HEK293 (cell line): ENCODE measurements at regions not wholly inside any gene's neighbourhood (a gene's known extent, or its start where the extent isn't known, plus 50 kb on each side); places are given as distances from the start of the nearest gene placed in this dataset.

Experiments used
- CTCF ChIA-PET: fragments of 350-600 bp; formaldehyde crosslinking; extraction: SDS; loops from one replicate; lab custom pipeline; 2021; ENCODE audit warnings: antibody characterized with exemption; lab: Yijun Ruan, JAX
- POLR2A ChIA-PET: fragments of 300-600 bp; formaldehyde crosslinking; extraction: SDS; loops from one replicate; lab custom pipeline; 2020; ENCODE audit warnings: antibody characterized with exemption, inconsistent platforms; lab: Yijun Ruan, JAX
- H3K27ac ChIP-seq: fragments of 200-500 bp; sonication (Bioruptor generic); 2 replicates; pipeline ENCODE4 v1.5.1; 2014; ENCODE audit warnings: low read depth, low read length, control low read depth, inconsistent platforms; ENCODE audit errors: extremely low read depth
- H3K36me3 ChIP-seq, 2 experiments: fragments of 200-500 bp in 1 of 2; sonication (Bioruptor generic) in 1 of 2; 1 replicate in 1 of 2; 2 replicates in 1 of 2; pipeline ENCODE4 v1.5.1; 2014 to 2017; ENCODE audit warnings: inconsistent platforms in 2 of 2, low read length in 2 of 2; ENCODE audit not compliant: control insufficient read depth in 2 of 2, insufficient read depth in 1 of 2
- H3K4me1 ChIP-seq: fragments of 200-500 bp; sonication (Bioruptor generic); 2 replicates; pipeline ENCODE4 v1.5.1; 2014; ENCODE audit warnings: mild to moderate bottlenecking, low read length, inconsistent platforms; ENCODE audit not compliant: control insufficient read depth, insufficient read depth
- H3K4me3 ChIP-seq: 2 replicates; pipeline ENCODE4 v1.5.1; 2011; ENCODE audit warnings: low read depth, mild to moderate bottlenecking, control low read depth, low read length, moderate library complexity
- H3K9me3 ChIP-seq: fragments of 200-500 bp; sonication (Bioruptor generic); 2 replicates; pipeline ENCODE4 v1.5.1; 2014; ENCODE audit warnings: low read depth, low read length, inconsistent platforms; ENCODE audit not compliant: control insufficient read depth, insufficient read depth
- MZF1 ChIP-seq: fragments of 450-650 bp; formaldehyde crosslinking; IDR thresholded peaks from 2 replicates; pipeline ENCODE4 v1.5.1; 2017; ENCODE audit warnings: missing biosample characterization, missing genetic modification characterization, borderline replicate concordance
- PBX3 ChIP-seq: sonication (generic); formaldehyde crosslinking; IDR thresholded peaks from 2 replicates; pipeline ENCODE4 v1.8.1; 2022; ENCODE audit warnings: mild to moderate bottlenecking, moderate library complexity, missing genetic modification reagents
- SCRT2 ChIP-seq: fragments of 450-650 bp; formaldehyde crosslinking; IDR thresholded peaks from 2 replicates; pipeline ENCODE4 v1.5.1; 2016; ENCODE audit warnings: missing biosample characterization, missing genetic modification characterization
- SP2 ChIP-seq: fragments of 450-650 bp; formaldehyde crosslinking; IDR thresholded peaks from 2 replicates; pipeline ENCODE4 v1.5.1; 2016; ENCODE audit warnings: missing biosample characterization, missing genetic modification characterization
- TCF7L2 ChIP-seq: IDR thresholded peaks from 2 replicates; pipeline ENCODE4 v1.6.1; 2011; ENCODE audit warnings: low read depth, mild to moderate bottlenecking, inconsistent platforms, low read length, moderate library complexity, borderline replicate concordance
- TSHZ1 ChIP-seq: fragments of 450-650 bp; formaldehyde crosslinking; IDR thresholded peaks from 2 replicates; pipeline ENCODE4 v1.5.1; 2016; ENCODE audit warnings: missing biosample characterization, missing genetic modification characterization, borderline replicate concordance
- ZBTB1 ChIP-seq: fragments of 450-650 bp; formaldehyde crosslinking; IDR thresholded peaks from 2 replicates; pipeline ENCODE4 v1.5.1; 2016; ENCODE audit warnings: missing biosample characterization, missing genetic modification characterization
- ZBTB17 ChIP-seq: fragments of 450-650 bp; formaldehyde crosslinking; IDR thresholded peaks from 2 replicates; pipeline ENCODE4 v1.5.1; 2016; ENCODE audit warnings: missing biosample characterization, missing genetic modification characterization
- ZIC2 ChIP-seq: fragments of 450-650 bp; formaldehyde crosslinking; IDR thresholded peaks from 2 replicates; pipeline ENCODE4 v1.5.1; 2016; ENCODE audit warnings: missing biosample characterization, missing genetic modification characterization
- ZNF140 ChIP-seq: fragments of 450-650 bp; formaldehyde crosslinking; IDR thresholded peaks from 2 replicates; pipeline ENCODE4 v1.5.1; 2016; ENCODE audit warnings: missing biosample characterization, missing genetic modification characterization
- ZNF223 ChIP-seq: fragments of 450-650 bp; formaldehyde crosslinking; IDR thresholded peaks from 2 replicates; pipeline ENCODE4 v1.5.1; 2016; ENCODE audit warnings: missing biosample characterization, missing genetic modification characterization
- ZNF280C ChIP-seq: fragments of 450-650 bp; formaldehyde crosslinking; IDR thresholded peaks from 2 replicates; pipeline ENCODE4 v1.5.1; 2016; ENCODE audit warnings: missing biosample characterization, missing genetic modification characterization
- ZNF341 ChIP-seq: fragments of 450-650 bp; formaldehyde crosslinking; IDR thresholded peaks from 2 replicates; pipeline ENCODE4; 2016; ENCODE audit warnings: low read depth, missing biosample characterization, missing genetic modification characterization
- ZNF398 ChIP-seq: fragments of 450-650 bp; formaldehyde crosslinking; IDR thresholded peaks from 2 replicates; pipeline ENCODE4 v1.5.1; 2017; ENCODE audit warnings: missing biosample characterization, missing genetic modification characterization
- ZNF488 ChIP-seq: fragments of 450-650 bp; formaldehyde crosslinking; IDR thresholded peaks from 2 replicates; pipeline ENCODE4 v1.5.1; 2016; ENCODE audit warnings: missing biosample characterization, missing genetic modification characterization
- ZNF513 ChIP-seq: fragments of 450-650 bp; IDR thresholded peaks from 2 replicates; pipeline ENCODE4 v1.5.1; 2018; ENCODE audit warnings: missing biosample characterization, missing genetic modification characterization
- ZNF518A ChIP-seq: fragments of 450-650 bp; formaldehyde crosslinking; conservative IDR thresholded peaks from 2 replicates; pipeline ENCODE4 v1.5.1; 2016; ENCODE audit warnings: low read depth, missing biosample characterization, missing genetic modification characterization
- ZNF600 ChIP-seq: fragments of 450-650 bp; formaldehyde crosslinking; IDR thresholded peaks from 2 replicates; pipeline ENCODE4 v1.5.1; 2016; ENCODE audit warnings: missing biosample characterization, missing genetic modification characterization
- ZNF658 ChIP-seq: fragments of 450-650 bp; formaldehyde crosslinking; IDR thresholded peaks from 2 replicates; pipeline ENCODE4; 2016; ENCODE audit warnings: missing biosample characterization, missing genetic modification characterization
- ZNF660 ChIP-seq: fragments of 450-650 bp; IDR thresholded peaks from 2 replicates; pipeline ENCODE4 v1.5.1; 2018; ENCODE audit warnings: missing biosample characterization, mild to moderate bottlenecking, missing genetic modification characterization
- ZNF76 ChIP-seq: fragments of 450-650 bp; formaldehyde crosslinking; IDR thresholded peaks from 2 replicates; pipeline ENCODE4; 2016; ENCODE audit warnings: low read depth, missing biosample characterization, missing genetic modification characterization, borderline replicate concordance

- ChIA-PET POLR2A (no interaction called here), CTCF (interaction anchor here (0.6 to 1.3 kb wide), 5 partner anchors 13 to 1490 kb away, joined by 3 to 5 read pairs (median 3); no protein-coding TSS in a partner anchor)
- no peaks in the 10 kb centered on the region for H3K9me3 ChIP-seq
- H3K4me3 ChIP-seq, result peak overlapping the region; percentile 17
- no peak overlapping the region for H3K27ac ChIP-seq
- no peaks in the 10 kb centered on the region for H3K36me3 ChIP-seq
- TF ChIP-seq ZIC2, result 0 out of 2 replicates have a peak, but pooled peaks have one; percentile 7
- TF ChIP-seq ZNF518A, result no peak
- TF ChIP-seq ZNF223 (tag by site-specific recombination), result no peak
- no peak for TF ChIP-seq ZNF488 (tag by site-specific recombination)
- no peak for TF ChIP-seq SP2 (tag by site-specific recombination)
- no peak for TF ChIP-seq ZNF140
- TF ChIP-seq ZBTB1, result no peak
- TF ChIP-seq ZNF76 (tag by site-specific recombination), result no peak
- TF ChIP-seq TSHZ1 (tag by site-specific recombination), result no peak
- no peak for TF ChIP-seq ZNF513 (tag by site-specific recombination)
- TF ChIP-seq ZNF660 (tag by site-specific recombination), result no peak
- TF ChIP-seq TCF7L2, result no peak
- TF ChIP-seq ZNF600 (tag by site-specific recombination), result no peak
- peak; percentile 43; the same call in 1 of the 2 replicates for TF ChIP-seq ZNF398 (tag by site-specific recombination)
- TF ChIP-seq SCRT2, result peak; percentile 85
- no peak for TF ChIP-seq ZNF658 (tag by site-specific recombination)
- TF ChIP-seq ZNF280C, result no peak
- TF ChIP-seq MZF1 (tag by site-specific recombination), result no peak
- no peak for TF ChIP-seq PBX3 (CRISPR knock-in tag)
- peak; percentile 85 for TF ChIP-seq ZNF341 (tag by site-specific recombination)
- TF ChIP-seq ZBTB17 (tag by site-specific recombination), result 0 out of 2 replicates have a peak, but pooled peaks have one; percentile 22
- H3K4me1 ChIP-seq, result peaks cover 2% of the 10 kb centered on the region; the same call in 1 of the 2 replicates
Observed at GRCh38 chr16:73891129-73891542, 405.5 kb upstream of the PSMD7 start.
